Activated CD4-positive, alpha-beta T cell treated with anti-CD3 and anti-CD28 coated beads for 48 hours (primary cell): ENCODE measurements at regions not wholly inside any gene's neighbourhood (a gene's known extent, or its start where the extent isn't known, plus 50 kb on each side); places are given as distances from the start of the nearest gene placed in this dataset.
"Not testable (repeated sequence)": the region's sequence is repeated elsewhere in the genome, so short reads cannot be mapped to it uniquely, and the experiment has no call there.

Experiments
- DNase-seq: peaks from one replicate; pipeline ENCODE4 v3.0.0-alpha.2; 2020

DNA sequence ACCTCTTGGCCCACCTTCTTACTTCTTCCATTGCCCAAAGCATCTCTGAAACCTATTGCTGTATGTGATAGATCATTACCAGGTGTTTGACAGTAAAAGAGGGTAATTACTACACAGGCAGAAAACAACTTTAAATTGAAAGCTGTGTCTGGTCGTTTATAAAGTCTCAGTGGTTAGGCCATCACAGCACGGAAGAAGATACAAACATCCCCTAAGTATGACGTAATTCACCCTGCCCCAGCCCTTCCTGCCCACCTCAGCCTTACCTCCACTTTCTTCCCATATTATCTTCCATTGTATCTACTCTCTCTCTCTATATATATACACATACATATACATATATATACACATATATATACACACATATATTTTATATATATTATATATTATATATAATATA is 805.8 kb upstream of the PABPC4L start:
- DNase-seq: no peak

DNA sequence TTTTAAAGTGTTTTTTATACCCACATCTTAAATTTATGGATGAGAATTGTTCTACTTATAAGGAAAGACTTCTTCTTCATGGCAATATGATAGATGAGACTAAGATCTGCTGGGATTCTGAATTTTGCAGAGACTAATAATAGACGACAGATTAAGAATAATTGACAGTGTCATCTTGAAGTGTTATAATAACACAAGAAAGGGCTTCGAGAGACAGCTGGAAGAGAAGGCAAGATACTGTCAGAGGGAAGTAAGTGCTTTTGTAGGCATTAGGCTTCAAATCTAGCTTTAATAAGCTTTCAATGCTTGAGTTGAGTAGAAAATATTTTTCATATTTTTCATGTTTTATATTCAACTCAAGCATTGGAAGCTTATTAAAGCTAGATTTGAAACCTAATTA is 797.6 kb upstream of the PABPC4L start:
- DNase-seq: no peak

DNA sequence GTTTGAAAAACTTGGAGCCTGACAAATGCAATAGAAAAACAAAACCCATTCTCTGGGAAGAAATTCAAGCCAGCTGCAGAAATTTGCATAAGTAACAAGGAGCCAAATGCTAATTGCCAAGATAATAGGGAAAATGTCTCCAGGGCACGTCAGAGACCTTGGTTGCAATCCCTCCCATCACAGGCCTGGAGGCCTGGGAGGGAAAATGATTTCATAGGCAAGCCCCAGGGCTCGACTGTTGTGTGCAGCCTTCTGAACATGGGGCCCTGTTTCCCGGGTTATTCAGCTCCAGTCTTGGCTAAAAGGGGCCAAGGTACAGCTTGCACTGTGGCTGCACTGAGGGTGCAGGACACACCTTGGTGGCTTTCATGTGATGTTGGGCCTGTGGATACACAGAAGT is 760.4 kb upstream of the PABPC4L start:
- DNase-seq: no peak

DNA sequence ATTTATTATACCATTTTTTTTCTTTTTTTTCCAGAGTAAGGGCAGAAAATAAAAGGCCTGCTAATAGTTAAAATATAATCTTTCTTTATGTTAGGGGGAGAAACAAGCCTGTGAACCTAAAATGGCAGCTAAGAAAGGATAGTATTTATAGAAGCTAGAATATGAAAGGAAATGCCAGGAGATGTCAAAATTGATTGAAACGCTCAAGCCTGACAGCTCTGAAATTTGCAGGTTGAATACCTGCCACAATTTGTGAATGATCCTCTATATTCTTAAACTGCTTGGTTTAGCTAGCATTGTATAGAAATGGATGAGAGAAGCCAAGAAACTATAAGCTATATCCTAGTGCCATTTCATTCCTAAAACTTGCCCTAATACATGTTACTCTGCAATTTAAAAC is 757.3 kb upstream of the PABPC4L start:
- DNase-seq: no peak

DNA sequence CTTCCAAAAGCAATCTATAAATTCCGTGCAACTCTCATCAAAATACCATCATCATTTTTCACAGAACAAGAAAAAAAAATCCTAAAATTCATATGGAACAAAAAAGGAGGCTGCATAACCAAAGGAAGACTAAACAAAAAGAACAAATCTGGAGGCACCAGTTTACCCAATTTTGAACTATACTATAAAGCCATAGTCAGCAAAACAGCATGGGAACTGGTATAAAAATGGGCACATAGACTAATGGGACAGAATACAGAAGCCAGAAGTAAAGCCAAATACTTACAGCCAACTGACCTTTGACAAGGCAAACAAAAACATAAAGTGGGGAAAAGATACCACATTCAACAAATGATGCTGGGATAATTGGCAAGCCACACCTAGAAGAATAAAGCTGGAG is 753.5 kb upstream of the PABPC4L start:
- DNase-seq: no peak

DNA sequence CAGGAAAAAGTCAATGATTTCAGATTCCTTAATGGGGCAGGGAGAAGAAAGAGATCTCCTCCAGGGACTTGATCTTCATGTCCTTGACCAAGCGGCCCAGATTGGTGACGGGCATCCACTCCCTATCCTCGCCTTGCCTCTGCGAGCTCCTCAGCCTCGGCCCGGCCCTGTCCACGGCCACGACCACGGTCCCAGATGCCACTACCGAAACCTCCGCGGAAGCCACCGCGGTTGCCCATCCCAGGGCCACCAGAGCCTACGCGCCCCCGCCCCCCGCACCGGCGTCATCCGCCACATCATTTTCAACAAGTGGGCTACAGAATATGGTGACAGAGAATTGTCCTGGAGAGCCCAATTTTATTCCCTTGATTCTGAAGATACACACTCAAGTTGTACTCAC is 751.2 kb upstream of the PABPC4L start:
- DNase-seq: no peak

DNA sequence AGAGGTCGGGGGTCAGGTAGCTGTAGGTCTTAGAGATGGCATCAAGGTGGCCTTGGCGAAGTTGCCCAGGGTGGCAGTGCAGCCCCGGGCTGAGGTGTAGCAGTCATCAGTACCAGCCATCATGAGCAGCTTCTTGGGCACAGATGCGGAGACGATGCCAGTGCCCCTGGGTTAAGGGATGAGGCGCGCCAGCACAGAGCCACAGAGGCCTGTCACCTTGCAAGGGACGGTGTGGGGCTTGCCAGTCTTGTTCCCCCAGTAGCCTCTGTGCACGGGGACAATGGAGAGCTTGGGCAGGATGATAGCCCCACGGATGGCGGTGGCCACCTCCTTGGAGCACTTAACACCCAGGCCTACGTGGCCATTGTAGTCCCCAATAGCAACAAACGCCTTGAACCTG is 750.7 kb upstream of the PABPC4L start:
- DNase-seq: no peak

DNA sequence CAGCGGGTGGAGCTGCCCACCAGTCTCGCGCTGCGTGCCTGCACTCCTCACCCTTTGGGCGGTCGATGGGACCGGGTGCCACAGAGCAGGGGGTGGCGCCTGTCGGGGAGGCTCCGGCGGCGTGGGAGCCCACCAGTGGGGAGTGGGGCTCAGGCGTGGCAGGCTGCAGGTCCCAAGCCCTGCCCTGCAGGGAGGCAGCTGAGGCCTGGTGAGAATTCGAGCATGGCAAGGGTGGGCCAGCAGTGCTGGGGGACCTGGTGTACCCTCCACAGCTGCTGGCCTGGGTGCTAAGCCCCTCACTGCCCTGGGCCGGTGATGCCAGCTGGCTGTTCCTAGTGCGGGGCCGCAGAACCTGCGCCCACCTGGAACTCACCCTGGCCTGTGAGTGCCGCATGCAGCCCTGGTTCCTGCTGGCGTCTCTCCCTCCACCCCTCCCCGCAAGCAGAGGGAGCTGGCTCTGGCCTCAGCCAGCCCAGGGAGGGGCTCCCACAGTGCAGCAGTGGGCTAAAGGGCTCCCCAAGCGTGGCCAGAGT is 746.6 kb upstream of the PABPC4L start:
- DNase-seq: no peak

DNA sequence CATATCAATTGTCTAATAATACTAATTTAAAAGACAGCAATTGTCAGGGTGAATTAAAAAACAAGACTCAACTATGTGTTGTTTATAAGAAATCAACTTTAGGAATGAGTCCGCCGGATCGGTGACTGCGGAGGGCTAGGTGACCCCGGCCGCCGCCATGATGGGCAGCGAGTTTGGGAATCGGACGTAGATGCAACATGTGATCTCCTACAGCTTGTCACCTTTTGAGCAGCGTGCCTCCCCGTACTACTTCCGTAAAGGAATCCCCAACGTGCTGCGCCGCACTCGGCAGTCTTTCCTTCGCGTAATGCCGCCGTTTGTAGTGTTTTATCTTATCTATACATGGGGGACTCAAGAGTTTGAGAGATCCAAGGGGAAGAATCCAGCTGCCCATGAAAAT is 742.5 kb upstream of the PABPC4L start:
- no peak for DNase-seq

DNA sequence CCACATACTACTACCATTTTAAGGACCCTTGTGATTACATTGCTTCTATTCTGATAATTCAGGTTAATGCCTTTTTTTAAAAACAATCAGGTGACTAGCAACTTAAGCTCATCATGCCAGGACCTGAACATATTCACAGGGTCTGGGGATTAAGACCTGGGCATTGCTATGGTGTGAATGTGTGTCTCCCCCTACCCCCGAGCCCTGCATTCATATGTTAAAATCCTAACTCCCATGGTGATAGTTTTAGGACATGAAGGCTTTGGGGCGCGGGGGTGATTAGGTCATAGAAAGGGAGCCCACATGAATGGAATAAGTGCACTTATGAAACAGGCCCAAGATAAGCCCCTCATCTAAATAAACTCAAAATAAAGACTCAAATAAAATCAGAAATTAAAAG is 734.4 kb upstream of the PABPC4L start:
- no peak for DNase-seq

DNA sequence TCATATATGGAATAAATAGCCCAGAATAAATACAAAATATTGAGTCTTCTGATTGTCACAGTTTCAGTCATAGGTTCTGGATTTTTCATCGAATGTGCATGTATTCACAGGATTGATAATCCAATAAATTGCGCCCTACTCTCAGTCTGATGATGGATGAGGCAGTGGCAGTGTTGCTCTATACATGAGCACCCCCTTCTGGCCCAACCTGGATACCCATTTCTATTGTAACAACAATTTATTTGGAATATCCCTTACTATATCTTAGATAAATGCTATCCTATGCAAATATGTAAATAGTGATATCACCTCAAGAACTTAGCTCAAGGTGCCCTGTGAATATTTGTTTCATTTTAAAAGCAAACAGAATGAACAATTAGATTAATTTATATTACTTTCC is 733.7 kb upstream of the PABPC4L start:
- peak; percentile 8 for DNase-seq

DNA sequence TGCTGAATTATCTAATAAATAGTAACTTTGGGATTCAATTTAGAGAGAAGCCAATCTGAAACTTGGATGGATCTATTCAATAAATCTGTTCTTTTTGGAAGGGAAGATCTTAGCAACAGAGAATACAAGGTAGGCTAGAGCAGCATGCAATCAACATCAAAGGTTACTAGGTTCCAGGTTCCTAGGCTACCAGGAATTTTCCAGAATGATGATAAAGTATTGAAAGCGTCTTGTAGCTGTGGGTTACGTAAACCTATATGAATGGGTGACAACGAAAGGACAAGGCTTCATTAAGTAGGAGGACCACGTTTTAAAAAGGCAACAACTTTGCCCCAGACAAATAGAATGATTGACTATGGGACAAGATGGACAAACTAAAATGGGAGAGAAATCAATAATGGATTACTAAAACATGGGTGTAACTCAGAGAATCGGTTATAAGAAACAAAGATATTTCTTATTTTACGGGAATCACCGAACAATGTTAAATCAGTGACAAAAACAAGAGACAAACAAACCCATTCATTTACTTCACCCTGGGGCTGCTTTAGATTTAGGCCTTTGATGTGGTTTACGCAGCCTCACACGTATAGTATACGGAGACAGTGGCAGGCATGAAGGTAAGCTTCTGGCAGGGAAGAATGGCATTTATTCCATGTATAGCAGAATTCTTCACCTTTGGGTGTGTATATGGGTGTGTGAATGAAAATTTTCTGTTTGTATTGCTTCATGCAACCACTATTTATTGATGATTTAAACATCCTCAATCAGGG is 732.6 kb upstream of the PABPC4L start:
- DNase-seq: no peak

DNA sequence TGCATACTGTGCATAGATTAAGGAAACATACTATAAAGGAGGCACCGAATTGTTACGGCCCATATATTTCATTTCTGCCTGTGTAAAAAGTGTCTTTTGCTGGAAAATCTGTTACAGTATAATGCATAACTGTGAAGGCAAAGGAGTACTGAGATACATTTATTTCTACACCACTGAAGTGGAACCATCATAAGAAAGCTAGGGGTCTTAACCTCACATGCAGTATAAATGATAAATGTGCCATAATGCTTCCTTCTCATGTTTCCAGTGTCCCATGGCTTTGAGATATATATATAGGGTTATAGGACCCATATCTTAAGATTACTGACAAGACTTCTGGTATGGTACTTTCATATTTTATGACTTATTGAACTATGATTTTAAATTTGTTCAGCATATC is 713.8 kb upstream of the PABPC4L start:
- no peak for DNase-seq

DNA sequence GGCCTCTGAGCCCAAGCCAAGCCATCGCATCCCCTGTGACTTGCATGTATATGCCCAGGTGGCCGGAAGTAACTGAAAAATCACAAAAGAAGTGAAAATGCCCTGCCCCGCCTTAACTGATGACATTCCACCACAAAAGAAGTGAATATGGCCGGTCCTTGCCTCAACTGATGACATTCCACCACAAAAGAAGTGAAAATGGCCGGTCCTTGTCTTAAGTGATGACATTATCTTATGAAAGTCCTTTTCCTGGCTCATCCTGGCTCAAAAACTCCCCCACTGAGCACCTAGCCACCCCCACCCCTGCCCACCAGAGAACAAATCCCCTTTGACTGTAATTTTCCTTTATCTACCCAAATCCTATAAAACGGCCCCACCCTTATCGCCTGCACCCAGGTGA is 712.7 kb upstream of the PABPC4L start:
- DNase-seq: not testable (repeated sequence)

DNA sequence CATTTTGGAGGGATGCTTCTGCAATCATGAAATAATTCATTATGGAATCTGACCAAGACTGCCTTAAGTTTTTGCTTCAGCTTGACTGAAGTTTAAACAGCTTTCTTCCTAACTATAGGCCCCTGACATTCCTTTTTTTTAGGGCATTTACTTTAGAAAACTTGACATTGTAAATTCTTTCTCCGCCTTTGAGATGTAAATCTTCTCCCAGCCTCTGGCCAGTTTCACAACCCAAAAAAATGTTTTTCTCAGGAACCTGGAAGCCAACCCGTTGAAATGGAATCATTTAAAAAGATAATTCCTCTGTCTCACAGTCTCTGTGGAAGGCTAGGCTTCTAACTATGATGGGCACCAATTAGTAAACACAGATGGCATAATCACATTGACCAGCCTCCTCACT is 710.4 kb upstream of the PABPC4L start:
- no peak for DNase-seq

DNA sequence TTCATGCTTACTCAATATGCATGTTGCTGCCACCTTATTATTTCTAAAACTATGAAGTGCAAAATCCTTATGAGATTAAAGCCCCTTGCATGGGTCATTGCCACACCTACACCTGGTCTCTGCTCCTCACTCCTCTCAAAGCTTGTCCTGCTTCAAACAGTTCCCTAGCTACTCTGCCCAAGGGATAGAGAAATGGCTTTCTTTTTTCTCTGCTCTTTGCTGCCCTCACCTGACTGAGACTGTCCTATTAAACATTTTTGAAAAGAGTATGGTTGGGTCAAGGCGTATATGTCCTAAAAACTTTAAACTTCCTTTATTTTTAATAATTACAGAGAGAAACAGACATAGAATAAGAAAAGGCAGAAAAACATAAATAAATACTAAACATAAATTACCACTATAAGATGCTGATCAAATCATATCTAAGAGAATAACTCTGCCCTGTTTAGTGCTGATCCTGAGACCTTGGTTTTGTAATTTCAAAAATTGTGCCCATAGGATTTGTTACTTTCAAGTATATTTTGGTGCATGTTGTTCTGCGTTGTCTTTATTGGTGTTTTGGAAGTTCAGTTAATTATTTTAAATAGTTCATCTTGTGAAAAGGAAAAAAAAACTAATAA is 704.9 kb upstream of the PABPC4L start:
- DNase-seq: no peak

DNA sequence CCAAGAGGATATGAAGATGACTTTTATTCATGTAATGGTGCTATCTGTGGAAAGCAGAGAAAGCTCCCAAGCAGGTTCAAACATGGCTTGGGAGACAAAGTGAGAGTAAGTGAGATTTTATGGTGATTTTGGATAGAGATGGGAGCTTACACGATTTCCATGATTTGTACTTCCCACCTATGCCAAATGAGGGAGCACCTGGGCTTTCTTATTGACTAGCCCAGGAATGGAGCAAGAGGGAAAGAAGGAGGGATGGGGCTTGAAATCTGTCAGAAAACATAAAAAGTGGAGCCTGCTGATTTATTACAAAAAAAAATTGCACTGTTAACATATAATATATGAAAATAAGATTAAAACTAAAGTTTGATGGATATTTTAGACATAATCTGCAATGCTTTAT is 703.5 kb upstream of the PABPC4L start:
- DNase-seq: no peak

DNA sequence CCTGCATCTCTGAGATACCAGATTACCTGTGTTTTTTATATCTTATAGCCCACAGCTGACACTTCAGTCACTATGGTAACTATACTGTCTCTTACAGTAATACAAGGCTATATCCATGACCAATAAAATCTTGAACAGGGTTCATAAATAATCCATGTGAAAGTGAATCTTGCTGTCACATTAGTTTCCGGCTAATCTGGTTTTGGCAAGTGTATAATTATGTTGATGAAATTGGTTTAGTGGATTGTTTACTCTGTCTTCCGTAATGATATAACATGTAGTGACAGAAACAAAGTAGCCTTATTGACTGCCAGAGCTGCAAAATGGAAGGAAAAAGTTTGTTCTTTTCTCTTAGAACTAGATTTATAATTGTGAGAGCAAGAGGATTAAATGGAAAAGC is 686.6 kb upstream of the PABPC4L start:
- DNase-seq: no peak

DNA sequence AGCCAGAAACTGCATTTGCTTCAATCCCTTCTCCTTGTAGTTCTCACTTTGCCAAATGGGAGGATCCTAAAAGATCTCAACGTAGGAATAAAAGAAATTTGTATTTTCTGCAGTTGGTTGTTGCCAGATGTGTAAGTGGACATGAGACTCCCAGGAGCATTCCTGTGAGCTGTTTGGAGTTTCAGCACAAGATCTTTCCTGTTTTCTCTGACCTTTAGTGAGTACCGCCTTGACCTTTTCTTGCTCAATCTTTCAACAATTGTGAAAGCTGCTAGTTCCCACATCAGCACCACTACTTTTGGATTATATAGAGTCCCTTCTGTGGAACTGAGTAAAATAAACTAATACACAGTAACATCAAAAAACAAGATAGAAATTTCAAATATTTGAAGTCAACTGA is 683.8 kb upstream of the PABPC4L start:
- no peak for DNase-seq

DNA sequence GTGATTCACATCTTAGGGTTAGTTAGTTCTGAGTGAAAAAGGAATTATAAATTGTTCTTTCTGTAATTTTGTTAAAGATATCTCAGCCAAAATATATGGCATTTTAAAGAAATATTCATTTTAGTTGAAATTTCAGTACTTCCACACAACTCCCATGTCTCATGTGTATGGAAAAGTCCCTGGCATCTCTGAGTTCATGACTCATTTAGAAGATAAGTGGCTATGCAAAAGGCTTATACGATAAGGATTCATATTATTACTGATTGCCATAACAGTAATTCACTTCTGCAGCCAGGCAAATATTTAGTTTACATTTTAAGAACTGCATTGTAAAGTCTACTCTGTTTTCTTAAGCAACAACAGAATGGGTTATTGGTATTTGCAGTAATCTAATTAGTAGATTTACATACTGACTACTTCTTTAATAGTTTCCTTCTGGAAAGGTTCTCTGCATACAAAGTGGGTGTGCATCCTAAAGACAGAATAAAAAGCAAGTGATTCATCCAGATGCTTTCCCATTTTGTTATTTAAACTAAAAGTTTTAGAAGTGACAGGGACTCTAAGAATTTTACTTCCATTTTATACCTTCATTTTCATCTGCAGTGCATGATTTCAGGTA is 682.4 kb upstream of the PABPC4L start:
- no peak for DNase-seq

DNA sequence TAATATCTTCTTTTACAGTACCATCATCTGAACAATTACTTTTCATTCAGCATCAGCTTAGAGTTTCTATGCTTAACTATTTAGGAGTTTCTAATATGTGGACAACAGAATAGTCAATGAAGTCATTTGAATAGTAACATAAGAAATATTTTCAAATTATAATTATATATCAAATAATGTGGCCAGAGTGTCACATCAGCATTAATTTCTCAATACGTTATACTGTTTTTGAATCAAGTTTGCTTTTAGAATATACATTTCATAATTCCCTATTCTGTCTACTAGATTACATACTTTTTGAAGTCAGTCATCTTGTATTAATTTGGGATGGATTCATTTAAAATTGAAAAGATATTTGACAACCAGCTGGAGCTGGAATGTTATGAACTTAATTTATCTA is 677.4 kb upstream of the PABPC4L start:
- DNase-seq: no peak

DNA sequence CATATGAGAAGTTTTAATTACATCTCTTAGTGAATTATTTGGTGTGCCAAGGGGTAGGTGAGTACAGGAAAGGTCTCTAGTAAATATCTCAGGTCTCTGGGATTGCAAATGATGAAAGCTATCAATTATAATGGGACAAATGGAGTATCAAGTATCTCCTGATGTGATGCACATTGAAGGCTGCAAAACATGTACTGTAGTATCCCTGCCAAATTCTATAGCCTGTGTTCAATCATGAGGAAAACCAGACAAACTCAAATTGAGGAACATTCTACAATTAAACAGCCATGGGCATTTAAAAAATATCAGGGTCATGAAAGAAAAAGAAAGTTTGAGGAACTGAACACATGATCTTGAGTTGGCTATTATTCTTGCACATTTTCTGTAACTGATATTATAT is 665.4 kb upstream of the PABPC4L start:
- DNase-seq: no peak

DNA sequence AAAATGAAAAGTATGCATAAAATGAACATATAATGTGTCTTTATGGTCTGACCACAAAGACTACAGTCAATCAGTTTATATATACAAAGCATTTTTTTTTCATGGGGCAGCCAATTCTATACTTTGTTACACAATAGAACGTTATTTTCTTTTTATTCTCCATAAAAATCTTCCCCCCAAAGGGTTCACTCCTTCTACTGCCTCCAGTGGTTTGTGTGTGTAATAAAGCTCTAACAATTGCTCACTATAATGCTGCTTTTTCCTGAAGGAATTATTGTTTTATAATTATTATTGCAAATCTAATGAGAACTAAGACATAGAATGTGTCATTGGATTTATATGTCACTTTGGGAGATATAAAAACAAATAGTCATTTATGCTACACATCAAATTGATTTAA is 664.1 kb upstream of the PABPC4L start:
- DNase-seq: no peak

DNA sequence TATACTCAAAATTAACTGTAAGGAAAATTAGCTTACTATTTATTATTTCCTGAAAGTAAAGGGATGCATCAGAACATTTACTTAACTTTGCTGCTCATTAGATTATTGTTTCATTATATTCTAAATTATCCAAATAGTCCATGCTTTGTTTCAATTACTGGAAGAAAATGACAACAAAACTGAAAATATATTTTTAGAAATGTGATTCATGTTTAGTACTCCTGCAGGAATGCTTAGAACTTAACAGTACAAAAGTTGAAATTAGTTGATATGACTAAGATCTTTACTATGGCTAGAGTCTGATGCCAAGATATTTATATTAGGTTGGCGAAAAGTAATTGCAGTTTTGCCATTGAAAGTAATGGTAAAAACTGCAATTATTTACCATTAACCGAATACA is 660.5 kb upstream of the PABPC4L start:
- DNase-seq: no peak
